22Rv1 (cell line): ENCODE measurements at regions not wholly inside any gene's neighbourhood (a gene's known extent, or its start where the extent isn't known, plus 50 kb on each side); places are given as distances from the start of the nearest gene placed in this dataset.

Experiments used
- CTCF ChIP-seq: fragments of 450-650 bp; IDR thresholded peaks from 2 replicates; pipeline ENCODE4 v1.5.1; 2017; ENCODE audit warnings: mild to moderate bottlenecking
- ZFX ChIP-seq: fragments of 450-650 bp; IDR thresholded peaks from 2 replicates; pipeline ENCODE4 v1.6.1; 2017; ENCODE audit warnings: antibody characterized with exemption, borderline replicate concordance

- TF ChIP-seq CTCF: no peak
- no peak for TF ChIP-seq ZFX
These were observed 148.7 kb upstream of the RANBP3L start for GRCh38 chr5:36450229-36451014.
